GM19328 (cell line): ENCODE measurements at regions not wholly inside any gene's neighbourhood (a gene's known extent, or its start where the extent isn't known, plus 50 kb on each side); places are given as distances from the start of the nearest gene placed in this dataset.
"Not testable (repeated sequence)": the region's sequence is repeated elsewhere in the genome, so short reads cannot be mapped to it uniquely, and the experiment has no call there.

Source experiments
- ATAC-seq: cut with Tn5 transposase; IDR thresholded peaks from one replicate; pipeline ENCODE4 v1.9.1; 2021; ENCODE audit warnings: mild to moderate bottlenecking, moderate library complexity; ENCODE audit not compliant: unreplicated experiment

DNA sequence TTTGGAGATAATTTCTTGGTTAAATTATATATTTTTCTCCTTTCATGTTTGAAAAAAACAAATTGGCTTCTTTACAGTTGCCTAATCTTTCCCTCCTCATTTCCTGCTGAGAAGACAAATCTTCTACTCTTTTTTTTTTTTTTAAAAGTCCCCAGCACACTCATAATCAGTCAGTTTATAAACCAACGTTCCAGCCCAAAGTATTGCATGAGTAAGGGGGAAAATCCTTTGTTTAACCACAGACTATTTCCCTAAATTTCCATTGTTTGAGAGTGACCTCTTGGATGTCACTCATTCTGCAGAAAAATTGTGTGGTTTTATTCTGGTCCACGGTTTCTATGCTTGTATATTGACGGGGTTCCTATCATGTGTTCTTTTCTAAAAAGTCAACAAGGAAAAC, 55.1 kb upstream of the TLR4 start:
- no peak for ATAC-seq

DNA sequence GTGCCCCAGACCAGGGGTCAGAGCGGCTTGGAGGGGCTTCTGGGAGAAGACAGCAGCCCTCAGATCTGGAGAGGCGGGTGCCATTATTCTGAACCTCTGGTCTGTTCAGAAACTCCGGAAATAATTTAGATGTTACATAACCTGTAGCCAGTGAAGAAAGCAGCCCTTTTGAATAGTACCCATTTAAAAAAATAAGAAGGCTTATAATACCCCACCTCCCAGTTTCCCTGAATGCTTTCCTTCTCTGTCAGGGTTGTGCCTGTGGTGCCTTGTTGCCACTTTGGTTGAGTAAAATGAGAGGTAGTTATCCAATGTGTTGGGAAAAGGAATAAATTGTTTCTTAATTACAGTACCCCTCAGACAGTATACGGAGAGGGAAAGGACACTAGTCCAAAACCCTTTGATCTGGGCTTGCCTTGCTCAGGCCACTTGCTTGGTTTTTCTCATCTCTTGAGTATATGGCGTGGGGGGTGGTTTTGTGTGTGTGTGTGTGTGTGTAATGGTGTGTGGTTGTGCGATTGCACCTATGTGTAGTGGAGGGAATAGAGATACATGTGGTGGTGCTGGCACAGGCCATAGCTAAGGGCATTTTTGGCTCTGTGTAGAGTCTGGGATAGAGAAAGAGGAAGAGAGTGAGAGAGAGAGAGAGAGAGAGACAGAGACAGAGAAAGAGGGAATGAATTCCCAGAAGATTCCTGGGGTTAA, 59.1 kb upstream of the TLR4 start:
- peak; percentile 20 for ATAC-seq

DNA sequence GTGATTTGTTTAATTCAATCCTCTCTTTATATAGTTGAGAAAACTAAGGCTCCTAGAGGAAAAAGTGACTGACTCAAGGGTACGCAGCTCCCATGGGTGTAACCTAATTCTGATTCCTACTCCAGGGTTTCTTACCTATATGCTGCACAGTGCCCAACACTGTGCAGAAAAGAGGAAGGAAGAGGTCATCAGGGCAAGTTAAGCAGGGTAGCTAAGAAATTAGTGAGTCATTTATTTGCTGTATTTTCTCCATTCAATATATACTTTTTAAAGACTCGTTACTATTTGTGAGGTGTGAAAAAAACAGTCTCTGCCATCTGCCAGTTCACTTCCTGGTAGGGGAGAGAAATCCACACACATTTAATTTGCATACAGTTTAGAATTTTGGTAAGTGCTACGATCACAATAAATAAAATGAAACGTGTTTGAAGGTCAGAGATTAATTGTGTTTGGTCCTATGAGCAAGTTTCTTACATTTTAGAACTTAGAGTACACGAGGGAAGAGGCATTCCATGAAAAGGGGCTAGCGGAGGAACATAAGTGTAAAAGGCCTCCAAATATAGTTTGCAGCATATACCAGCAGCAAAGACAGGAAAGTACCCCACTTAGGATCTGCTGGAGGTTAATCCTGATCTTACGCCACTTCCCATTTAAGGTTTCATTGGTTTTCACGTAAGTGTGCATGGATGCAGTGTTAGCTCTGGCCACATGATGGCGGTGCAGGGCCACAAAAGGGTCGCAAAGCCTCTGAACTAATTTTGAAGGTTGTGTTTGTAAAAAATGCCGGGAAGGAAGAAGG, 59.9 kb upstream of the TLR4 start:
- ATAC-seq, result peak; percentile 67

DNA sequence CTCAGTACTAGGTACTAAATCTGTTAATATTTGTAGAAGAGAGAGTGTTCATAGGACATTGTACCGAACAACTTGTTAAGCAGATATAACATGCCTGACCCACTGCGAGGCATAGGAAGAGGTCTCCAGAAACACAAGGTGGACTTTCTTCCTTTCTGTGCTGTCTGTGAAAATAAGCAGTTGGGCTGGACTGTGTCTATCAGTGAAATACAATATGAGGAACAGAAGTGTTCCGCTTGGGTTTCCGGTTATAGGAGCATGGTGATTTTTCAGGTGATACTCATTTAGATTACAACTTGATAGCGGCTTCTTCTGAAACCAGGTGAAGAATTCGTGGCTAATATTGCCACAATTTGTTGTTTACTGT, 60.9 kb upstream of the TLR4 start:
- ATAC-seq, result no peak

DNA sequence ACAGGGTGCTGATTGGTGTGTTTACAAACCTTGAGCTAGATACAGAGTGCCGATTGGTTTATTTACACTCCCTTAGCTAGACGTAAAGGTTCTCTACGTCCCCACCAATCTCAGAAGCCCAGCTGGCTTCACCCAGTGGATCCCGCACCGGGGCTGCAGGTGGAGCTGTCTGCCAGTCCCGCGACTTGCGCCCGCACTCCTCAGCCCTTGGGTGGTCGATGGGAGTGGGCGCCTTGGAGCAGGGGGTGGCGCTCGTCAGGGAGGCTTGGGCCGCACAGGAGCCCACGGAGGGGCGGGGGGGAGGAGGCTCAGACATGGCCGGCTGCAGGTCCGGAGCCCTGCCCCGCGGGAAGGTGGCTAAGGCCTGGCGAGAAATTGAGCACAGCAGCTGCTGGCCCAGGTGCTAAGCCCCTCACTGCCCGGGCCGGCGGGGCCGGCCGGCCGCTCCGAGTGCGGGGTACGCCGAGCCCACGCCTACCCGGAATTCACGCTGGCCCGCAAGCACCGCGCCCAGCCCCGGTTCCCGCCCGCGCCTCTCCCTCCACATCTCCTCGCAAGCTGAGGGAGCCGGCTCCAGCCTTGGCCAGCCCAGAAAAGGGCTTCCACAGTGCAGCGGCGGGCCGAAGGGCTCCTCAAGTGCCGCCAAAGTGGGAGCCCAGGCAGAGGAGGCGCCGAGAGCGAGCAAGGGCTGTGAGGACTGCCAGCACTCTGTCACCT, 61.5 kb upstream of the TLR4 start:
- not testable (repeated sequence) for ATAC-seq

DNA sequence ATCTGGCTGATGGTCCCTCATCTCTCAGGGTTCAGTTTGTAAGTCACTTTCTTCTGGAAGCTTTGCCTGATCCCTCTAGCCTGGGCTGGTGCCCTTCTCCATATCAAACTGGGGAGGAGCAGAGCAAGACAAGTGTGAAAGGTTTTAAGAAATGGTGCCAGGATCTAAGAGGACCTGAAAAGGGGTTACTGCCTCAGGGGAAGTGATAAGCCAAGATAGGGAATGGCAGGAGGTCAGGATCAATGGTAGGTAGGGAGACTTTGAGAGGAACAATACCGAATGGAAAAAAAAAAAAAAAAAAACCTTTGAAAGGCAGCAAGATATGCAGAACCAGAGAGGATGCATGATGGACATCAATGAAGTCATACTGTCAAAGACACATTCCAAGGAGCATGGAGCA, 67.5 kb upstream of the TLR4 start:
- no peak for ATAC-seq

DNA sequence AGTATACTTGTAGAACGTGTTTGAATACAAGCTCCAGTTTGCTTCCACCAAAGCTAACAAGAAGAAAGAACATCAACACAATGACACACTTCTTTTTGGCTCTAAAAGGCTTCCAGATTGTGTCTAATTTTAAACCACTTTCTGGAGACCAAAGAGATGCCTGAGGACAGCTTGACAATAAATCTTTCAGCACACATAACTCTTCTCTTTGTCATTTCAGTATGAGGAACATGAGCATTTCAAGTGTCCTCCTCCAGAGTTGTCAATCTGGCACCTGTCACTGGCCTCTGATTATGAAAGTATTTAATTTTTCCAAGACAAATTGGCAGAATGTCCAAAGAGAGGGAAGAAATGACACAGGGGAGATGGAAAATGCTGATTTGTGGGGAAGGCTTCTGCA, 79.0 kb upstream of the TLR4 start:
- no peak for ATAC-seq

DNA sequence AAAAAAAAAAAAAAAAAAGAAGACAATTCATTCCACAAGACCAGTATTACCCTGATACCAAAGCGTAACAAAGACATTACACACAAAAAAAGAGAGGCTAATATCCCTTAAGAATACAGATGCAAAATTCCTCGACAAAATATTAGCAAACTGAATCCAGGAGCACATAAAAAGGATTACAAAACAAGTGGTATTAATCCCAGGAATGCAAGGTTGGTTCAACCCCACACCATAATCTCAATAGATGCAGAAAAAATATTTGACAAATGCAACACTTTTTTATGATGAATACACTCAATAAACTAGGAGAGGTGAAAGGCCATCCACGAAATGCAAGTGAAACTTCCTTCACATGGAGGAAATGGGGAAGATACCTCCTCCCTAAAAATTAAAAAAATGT, 80.1 kb upstream of the TLR4 start:
- ATAC-seq, result no peak

DNA sequence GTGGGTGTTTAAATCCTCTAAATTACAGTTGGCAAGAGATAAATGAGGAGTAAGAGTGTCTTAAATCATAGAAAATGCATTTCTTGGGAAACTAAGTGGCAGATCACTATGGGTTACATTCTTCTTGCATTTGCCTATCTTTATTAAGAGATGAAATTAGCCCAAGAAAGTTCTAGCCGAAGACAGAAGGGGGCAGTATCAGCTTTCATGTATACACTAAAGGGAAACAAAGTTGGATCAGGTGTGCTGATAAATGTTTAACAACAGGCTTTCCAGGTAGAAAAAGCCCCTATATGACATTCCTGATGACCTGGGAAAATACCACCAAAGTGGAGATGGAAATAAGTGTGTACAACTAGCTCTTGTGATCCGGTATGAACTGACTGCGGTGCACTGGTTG, 81.9 kb upstream of the TLR4 start:
- no peak for ATAC-seq

DNA sequence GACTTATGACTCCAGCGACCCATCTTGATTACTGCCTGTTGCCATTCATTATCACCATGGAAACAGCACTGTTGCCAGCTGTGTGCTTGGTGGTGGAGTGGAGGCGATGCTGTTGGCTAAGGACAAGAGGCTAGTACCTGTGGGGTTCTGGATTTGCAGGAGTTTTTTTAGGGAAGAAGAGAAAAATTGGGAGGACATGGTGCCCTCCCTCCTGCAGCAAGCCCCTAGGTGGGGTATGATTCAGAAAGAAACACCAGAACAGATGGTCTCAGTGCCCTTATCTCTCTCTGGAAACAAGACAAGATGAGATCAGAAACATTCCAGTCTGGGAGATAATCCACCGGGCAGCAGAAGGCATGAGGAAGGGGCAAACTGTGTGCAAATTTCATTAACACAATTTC, 87.8 kb upstream of the TLR4 start:
- ATAC-seq, result no peak

DNA sequence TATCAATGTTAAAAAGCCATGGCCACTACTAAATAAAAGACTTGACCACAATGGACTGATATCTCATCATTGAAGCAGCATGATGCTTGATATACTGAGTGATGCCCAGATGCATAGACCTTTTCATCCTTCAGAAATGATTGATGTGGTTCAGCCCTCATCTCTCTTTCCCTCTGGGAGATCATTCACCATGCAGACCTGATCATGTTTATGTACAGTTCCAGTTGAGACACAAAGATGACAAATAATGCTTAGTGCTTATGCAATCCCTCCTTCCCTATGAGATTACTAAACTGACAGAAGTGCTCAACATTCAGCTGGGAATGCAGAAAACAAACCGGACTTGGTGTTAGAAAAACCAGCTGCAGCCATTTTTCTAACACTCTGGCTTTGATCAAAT, 91.9 kb upstream of the TLR4 start:
- no peak for ATAC-seq

DNA sequence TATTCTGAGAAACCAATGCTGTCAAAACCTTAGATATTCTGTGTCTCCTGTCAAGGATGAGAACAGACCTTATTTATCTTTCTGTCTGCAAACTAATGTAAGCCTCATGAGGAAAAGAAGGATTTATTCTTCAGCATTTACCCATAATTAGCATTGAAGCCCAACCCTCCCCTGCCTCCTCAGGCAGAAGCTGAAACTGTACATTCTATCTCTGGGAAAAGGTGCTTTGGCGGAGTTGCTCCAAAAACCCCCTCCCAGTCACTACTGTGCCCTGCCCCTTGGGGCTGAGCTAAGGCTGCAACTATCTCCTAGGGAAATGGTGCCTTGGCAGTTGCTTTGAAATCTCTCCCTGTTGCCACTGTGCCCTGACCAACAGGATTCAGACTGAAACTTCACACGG, 106.2 kb upstream of the TLR4 start:
- no peak for ATAC-seq

DNA sequence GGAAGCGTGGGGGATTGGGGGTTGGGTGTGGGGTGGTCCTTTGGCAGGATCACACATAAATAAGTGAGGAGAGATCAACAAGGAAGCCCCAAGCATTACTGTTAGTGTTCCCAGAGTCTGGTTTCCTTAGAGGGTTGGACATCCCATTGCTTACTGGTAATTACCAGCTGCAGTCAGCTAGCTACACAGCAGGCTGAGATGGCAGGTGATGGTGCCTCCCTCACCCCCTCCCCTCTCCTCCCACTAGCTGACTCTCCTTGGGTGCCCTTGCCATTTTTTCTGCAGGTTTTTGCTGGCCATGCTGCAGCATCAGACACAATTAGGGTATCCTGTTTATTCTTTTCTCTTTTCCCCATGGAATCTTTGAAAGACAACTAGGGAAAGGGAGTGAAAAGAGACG, 107.5 kb upstream of the TLR4 start:
- no peak for ATAC-seq

DNA sequence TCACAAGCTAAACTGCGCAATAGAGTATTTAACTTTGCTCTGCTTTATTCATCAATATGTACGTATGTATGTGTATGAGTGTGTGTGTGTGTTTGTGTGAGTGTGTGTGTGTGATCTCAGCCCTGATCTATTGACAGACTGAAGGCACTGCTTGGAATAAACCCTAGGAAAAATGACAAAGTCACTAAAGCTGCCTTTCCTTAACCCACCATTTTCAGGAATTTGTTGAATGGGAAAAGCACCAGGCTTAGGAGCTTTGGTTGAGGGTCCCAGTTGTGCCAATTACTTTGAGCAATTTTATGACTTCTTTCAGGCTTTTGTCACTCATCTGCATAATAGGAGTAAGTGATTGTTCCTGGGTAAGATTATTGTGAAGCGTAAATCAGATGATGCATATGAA, 108.6 kb upstream of the TLR4 start:
- no peak for ATAC-seq

DNA sequence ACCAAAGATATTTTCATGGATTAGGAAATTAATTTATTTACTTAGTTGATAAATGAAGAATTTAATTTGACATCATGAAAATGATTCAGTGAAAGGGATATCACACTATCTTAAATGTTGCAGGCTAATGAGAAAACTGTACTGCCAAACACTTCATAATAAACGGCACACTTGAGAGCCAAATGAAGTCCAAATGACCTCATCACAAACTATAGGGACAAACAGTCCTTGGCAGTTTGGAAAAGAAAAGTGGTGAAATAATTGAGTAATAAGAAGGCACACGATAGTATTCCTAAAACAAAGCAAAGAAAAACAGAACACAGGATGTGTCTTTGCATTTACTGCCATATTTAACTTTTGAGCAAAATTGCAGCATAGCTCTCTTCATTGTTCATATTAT, 116.9 kb upstream of the TLR4 start:
- ATAC-seq, result no peak

DNA sequence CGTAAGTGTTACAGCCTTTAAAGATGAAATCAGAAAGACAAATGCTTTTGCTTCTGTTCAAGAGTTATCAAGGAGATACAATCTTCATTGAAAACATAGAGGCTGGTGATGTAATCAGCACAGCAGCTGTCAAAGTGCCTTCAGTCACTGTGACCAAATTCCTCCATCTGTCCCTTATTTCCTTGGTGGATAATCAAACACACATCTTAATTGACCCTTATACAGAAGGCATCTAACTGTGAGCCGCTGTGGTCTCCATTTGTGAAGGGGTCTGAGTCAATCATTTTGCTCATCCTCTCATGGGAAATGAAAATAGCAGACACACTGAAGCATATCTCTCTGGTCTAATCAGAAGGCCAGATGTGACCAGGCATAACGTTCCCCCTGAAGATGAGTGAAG, 130.1 kb upstream of the TLR4 start:
- no peak for ATAC-seq

DNA sequence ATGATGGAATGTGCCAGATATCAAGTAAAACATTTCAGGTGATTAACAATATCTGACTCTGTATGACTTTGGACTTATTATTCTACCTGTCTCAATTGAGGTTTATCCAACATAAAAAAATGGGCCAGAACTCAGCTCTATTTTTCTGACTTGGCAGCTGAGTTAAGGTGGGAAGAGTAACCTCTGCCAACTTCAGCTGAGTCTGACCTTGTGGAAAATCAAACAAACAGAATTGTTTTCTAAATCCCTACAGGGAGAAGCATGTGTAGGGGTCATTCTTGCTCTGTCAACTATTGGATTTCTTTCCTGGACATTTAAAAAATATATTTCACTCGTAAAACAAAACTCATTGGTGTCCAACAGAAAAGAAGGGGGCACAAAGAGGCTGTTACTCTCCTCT, 139.4 kb upstream of the TLR4 start:
- no peak for ATAC-seq

DNA sequence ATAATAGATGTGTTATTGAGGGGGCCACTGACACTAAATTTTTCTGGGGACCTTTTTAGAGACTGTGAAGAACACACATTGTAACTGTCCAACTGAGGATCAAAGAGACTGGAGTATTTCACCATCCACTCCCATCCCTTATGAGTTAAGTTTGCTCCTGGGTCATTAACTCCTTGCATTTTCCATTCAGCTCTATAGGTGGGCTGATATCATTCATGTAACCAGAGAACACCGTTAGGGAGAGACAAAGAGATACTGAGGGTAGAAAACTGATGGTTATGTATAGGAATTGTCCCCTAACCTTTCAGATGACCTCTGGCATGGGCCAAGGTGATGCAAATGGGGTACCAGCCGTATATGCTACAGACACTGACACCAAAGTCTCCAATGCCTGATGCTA, 142.4 kb upstream of the TLR4 start:
- ATAC-seq, result no peak

DNA sequence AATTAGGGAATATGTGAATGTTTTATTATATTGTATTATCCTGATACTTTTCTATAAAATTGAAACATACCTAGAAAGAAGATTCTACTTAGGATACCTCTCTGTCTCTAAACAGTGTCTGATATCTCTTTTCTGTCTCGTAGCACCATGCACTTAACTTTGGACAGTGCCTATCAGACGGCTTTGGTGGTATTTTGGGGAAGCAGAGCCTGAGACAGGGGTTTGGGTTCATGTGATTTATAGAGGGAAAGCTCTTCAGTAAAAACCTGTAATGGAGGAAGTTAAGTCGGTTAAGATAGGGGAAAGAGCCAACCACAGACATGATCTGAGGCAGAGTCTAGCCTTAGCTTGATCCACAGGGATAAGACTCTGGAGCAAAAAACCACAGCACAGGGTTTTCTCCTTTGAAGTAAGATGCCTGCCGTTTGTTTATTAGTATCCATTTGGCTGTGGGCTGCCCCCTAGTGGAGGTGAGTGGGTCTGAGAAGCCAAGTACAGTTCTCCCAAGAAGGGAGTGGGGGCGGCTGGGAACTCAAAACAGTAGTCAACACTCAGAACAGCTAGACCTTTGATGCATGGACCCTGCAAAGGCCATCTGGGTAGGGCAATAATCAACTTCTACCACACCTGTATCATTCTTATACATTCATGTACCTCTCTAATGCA, 141.2 kb upstream of the ASTN2 start:
- peak; percentile 86 for ATAC-seq

DNA sequence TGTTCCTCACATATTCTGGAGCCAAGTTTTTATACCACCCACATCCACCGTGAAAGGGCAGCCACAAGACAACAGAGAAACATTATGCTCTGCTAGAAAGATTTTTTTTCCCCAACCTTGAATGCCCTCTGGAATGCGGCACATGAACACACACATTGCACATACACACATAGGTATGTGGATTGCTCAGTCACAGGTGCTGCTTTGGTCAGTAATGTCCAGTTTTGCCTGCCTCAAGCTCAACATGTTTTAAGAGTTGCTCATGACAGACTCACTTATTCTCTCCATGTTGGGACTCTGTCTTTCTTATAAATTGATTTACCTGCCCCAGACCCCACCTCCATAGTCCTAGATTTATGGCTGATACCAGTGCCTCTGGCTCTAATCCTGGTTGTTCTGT, 138.0 kb upstream of the ASTN2 start:
- ATAC-seq, result no peak

DNA sequence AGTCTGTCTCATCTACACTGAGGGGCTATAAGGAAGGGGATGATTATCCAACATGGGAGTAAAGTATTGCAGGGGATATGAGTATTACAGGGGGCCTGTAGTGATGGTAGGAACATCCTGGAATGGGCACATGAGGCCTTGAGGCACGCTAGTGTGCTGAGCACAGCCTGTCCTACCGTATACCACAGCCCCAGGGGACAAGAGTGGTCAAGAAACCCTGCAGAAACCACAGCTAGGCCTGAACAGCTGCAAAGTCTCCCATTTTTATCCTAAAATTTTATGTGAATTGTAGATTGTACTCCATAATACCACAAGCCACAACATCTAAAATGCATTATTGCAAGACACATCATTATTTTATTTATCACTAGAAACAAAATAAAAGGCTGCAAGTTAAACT, 136.3 kb upstream of the ASTN2 start:
- ATAC-seq, result no peak

DNA sequence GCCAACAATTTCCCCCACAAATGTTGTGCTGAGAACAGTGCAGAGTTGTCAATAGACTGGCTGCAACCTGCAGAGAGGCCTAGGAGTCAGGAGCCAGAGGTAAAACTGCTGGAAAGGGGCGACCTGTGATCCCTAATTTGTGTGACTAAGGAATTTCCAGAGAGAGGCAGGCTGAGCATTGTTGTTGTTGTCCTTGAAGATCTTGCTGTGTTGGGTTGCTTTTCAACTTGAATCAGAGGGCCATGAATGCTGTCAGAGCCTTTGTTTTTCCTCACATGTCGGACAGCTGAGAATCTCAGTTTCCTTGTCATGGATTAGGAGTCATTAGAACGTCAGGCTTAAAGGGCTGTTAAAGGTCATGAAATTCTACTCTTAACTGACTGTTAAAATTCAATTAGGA, 134.6 kb upstream of the ASTN2 start:
- no peak for ATAC-seq
